ENCODE measurements at regions not wholly inside any gene's neighbourhood (a gene's known extent, or its start where the extent isn't known, plus 50 kb on each side); places are given as distances from the start of the nearest gene placed in this dataset.

DNA sequence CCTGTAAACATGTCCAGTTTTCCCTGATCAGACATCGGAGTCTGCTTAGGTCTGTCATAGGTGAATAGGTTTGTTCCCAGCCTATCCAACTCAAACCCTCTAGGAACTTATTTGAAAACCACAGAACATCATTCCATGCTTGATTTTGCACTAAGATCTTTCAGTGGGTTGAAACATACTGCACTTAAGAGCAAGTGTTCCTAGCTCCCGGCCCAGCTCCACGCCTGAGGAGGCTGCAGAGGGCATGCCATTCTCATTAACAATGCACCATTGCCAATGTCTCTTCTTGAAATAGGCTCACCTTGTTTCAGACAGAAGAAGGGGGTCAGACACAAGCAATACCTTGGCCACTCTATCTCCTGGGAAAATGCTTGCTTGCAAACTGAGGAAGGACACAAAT is 78.0 kb upstream of the EGR2 start:
- Histone ChIP-seq H3K27ac (ENCODE audit: low read length) (no peak overlapping the region), H3K9me3 (replicated peaks; ENCODE audit: insufficient read depth, low read length) (no peaks in the 10 kb centered on the region), H3K79me2 (ENCODE audit: low read length) (no peaks in the 10 kb centered on the region), H3K27me3 (replicated peaks; ENCODE audit: insufficient read depth, low read length) (no peaks in the 10 kb centered on the region), H3F3A (ENCODE audit: insufficient read depth, low read length) (no peaks in the 10 kb centered on the region), H3K9me2 (replicated peaks; ENCODE audit: insufficient read depth, low read length) (no peaks in the 10 kb centered on the region), H3K9ac (ENCODE audit: low read length) (no peak overlapping the region), H3K4me3 (ENCODE audit: low read length) (no peak overlapping the region), H3K4me1 (ENCODE audit: low read length) (no peaks in the 10 kb centered on the region), H4K20me1 (ENCODE audit: insufficient read depth, low read length) (no peaks in the 10 kb centered on the region), H3K36me3 (replicated peaks; ENCODE audit: insufficient read depth, low read length) (no peaks in the 10 kb centered on the region), H3K4me2 (ENCODE audit: low read depth, low read length) (no peak overlapping the region), H2AFZ (ENCODE audit: low read length) (no peak overlapping the region)
- no peak for DNase-seq
- TF ChIP-seq EZH2phosphoT487 (IDR thresholded peaks at IDR 0.05; ENCODE audit: low read length) (no peak), EZH2 (optimal IDR thresholded peaks at IDR 0.05; ENCODE audit: low read depth, low read length) (no peak)
- TF ChIP-seq, protein P1, sequence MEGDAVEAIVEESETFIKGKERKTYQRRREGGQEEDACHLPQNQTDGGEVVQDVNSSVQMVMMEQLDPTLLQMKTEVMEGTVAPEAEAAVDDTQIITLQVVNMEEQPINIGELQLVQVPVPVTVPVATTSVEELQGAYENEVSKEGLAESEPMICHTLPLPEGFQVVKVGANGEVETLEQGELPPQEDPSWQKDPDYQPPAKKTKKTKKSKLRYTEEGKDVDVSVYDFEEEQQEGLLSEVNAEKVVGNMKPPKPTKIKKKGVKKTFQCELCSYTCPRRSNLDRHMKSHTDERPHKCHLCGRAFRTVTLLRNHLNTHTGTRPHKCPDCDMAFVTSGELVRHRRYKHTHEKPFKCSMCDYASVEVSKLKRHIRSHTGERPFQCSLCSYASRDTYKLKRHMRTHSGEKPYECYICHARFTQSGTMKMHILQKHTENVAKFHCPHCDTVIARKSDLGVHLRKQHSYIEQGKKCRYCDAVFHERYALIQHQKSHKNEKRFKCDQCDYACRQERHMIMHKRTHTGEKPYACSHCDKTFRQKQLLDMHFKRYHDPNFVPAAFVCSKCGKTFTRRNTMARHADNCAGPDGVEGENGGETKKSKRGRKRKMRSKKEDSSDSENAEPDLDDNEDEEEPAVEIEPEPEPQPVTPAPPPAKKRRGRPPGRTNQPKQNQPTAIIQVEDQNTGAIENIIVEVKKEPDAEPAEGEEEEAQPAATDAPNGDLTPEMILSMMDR (IDR thresholded peaks at IDR 0.05; ENCODE audit: low read length), result no peak

DNA sequence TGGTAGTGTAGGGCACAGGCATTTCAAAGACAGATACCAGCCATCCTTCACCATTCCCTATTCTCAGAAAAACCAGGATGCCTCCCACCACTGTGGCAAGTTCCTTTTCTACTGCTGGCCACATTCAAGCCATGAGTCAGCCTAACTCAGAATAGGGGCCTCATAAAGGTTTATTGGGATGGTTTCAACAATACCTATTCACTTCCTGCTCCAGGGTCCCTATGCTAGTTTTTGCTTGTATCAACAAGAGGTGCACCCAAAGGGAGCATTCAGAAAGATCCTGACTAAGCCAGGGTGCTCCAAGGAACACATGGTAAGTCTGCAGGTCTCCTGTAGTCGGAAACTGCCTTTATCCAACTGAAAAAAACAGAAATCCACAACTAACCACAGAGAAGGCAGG is 76.9 kb upstream of the EGR2 start:
- no peaks in the 10 kb centered on the region for H3K79me2 ChIP-seq (ENCODE audit: low read length)
- no peak for DNase-seq
- H3K9ac ChIP-seq (ENCODE audit: low read length), result no peak overlapping the region
- no peaks in the 10 kb centered on the region for H3F3A ChIP-seq (ENCODE audit: insufficient read depth, low read length)
- no peaks in the 10 kb centered on the region for H3K36me3 ChIP-seq (replicated peaks; ENCODE audit: insufficient read depth, low read length)
- no peaks in the 10 kb centered on the region for H4K20me1 ChIP-seq (ENCODE audit: insufficient read depth, low read length)
- no peaks in the 10 kb centered on the region for H3K27me3 ChIP-seq (replicated peaks; ENCODE audit: insufficient read depth, low read length)
- H3K4me3 ChIP-seq (ENCODE audit: low read length), result no peak overlapping the region
- TF ChIP-seq EZH2 (optimal IDR thresholded peaks at IDR 0.05; ENCODE audit: low read depth, low read length) (no peak), EZH2phosphoT487 (IDR thresholded peaks at IDR 0.05; ENCODE audit: low read length) (no peak)
- TF ChIP-seq, protein P1 (IDR thresholded peaks at IDR 0.05; ENCODE audit: low read length), result no peak
- H3K4me1 ChIP-seq (ENCODE audit: low read length), result no peaks in the 10 kb centered on the region
- H2AFZ ChIP-seq (ENCODE audit: low read length), result no peak overlapping the region
- H3K27ac ChIP-seq (ENCODE audit: low read length), result no peak overlapping the region
- no peaks in the 10 kb centered on the region for H3K9me3 ChIP-seq (replicated peaks; ENCODE audit: insufficient read depth, low read length)
- no peak overlapping the region for H3K4me2 ChIP-seq (ENCODE audit: low read depth, low read length)
- H3K9me2 ChIP-seq (replicated peaks; ENCODE audit: insufficient read depth, low read length), result no peaks in the 10 kb centered on the region

DNA sequence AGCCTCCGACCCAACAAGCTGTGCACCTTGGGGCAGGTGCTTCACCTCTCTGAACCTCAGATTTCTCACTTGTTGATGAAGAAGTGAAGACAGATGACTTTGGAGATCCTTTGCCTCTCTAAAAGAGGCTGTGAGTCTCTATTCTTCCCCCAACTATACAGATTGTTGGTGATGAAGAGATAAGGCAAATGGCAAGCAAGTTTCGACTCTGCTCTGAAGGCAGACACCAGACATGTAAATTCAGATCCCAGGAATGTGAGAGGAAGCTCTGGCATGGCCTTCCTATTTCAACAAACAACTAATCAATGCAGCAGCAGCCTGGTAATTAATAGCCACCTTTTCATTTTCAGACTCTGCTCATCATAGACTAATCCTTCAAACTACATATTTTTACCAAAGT is 74.2 kb upstream of the EGR2 start:
- Histone ChIP-seq H2AFZ (ENCODE audit: low read length) (no peak overlapping the region), H3K4me2 (ENCODE audit: low read depth, low read length) (no peak overlapping the region)
- TF ChIP-seq EZH2phosphoT487 (IDR thresholded peaks at IDR 0.05; ENCODE audit: low read length), result no peak
- TF ChIP-seq EZH2 (optimal IDR thresholded peaks at IDR 0.05; ENCODE audit: low read depth, low read length), result no peak
- TF ChIP-seq, protein P1 (IDR thresholded peaks at IDR 0.05; ENCODE audit: low read length), result no peak

More for the DNA sequence above, 74.2 kb upstream of the EGR2 start:
- H3K9me3 ChIP-seq (replicated peaks; ENCODE audit: insufficient read depth, low read length), result no peaks in the 10 kb centered on the region
- no peaks in the 10 kb centered on the region for H3K9me2 ChIP-seq (replicated peaks; ENCODE audit: insufficient read depth, low read length)
- H3K27ac ChIP-seq (ENCODE audit: low read length), result no peak overlapping the region
- no peak overlapping the region for H3K4me3 ChIP-seq (ENCODE audit: low read length)
- H4K20me1 ChIP-seq (ENCODE audit: insufficient read depth, low read length), result no peaks in the 10 kb centered on the region
- H3F3A ChIP-seq (ENCODE audit: insufficient read depth, low read length), result no peaks in the 10 kb centered on the region
- H3K36me3 ChIP-seq (replicated peaks; ENCODE audit: insufficient read depth, low read length), result no peaks in the 10 kb centered on the region
- H3K27me3 ChIP-seq (replicated peaks; ENCODE audit: insufficient read depth, low read length), result no peaks in the 10 kb centered on the region
- H3K9ac ChIP-seq (ENCODE audit: low read length), result no peak overlapping the region
- no peaks in the 10 kb centered on the region for H3K4me1 ChIP-seq (ENCODE audit: low read length)
- H3K79me2 ChIP-seq (ENCODE audit: low read length), result no peaks in the 10 kb centered on the region
- no peak for DNase-seq
